GM19240 (cell line): ENCODE measurements at regions not wholly inside any gene's neighbourhood (a gene's known extent, or its start where the extent isn't known, plus 50 kb on each side); places are given as distances from the start of the nearest gene placed in this dataset.

ENCODE experiments used
- DNase-seq: peaks from one replicate; pipeline ENCODE4 v3.0.0; 2011; ENCODE audit warnings: low spot score; ENCODE audit not compliant: insufficient read length

GRCh38 chr6:148653138-148653776 is 93.6 kb upstream of the UST start:
- DNase-seq, result no peak

GRCh38 chr6:148657048-148657447 is 89.8 kb upstream of the UST start:
- DNase-seq, result no peak

DNA sequence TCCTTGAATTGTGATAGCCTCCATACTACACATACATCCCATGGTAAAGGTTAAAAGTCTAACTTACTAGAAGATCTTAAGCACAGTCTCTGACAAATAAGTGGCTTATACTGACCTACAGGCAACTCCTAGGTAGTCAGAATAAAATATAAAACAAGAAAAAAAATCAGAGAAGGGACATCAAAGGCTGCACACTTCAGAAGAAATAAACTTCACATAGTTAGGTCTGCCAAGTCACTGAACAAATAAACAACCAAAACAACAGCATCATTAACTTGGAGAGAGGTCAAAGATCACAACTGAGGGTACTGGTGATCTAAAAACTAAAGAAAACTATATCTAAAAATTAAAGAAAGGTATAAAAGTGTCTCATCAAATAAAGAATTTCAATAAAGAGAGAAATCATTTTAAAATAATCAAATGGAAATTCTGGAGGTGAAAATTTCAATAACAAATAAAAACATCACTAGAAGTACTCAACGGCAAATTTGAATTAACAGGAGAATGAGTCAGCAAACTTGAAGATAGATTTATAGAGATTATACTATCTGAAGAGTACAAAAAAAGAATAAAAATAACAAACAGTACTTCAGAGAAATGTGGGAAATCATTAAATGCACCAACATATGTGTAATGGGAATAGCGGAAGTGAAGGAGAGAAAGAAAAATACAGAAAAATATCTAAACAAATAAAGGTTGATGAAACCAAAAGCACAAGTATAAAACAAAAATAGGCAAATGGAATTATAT is 88.0 kb upstream of the UST start:
- DNase-seq, result no peak

GRCh38 chr6:148667395-148667794 is 79.4 kb upstream of the UST start:
- no peak for DNase-seq

GRCh38 chr6:148671085-148671484 is 75.7 kb upstream of the UST start:
- DNase-seq, result no peak

GRCh38 chr6:148671952-148672351 is 74.9 kb upstream of the UST start:
- no peak for DNase-seq

DNA sequence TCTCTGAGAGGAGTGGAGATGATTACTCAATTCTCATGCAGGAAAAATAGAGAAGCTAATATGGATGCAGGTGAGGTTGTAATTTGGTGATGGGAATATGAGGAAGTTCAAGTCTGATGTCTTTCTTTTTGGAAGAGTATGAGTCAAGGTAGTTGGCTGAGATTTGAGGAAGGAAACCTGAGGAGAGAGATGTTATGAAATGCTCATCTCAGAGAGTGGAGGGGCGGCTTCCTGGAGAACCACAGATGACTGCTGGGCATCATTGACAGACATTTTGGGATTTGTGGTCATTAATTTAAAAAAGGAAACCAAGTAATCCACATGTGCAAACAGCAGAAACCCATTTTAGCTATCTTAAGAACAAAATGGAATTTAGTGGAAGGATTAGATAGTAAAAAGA is 72.5 kb upstream of the UST start:
- DNase-seq, result no peak

GRCh38 chr6:148677594-148678476 is 69.0 kb upstream of the UST start:
- no peak for DNase-seq

DNA sequence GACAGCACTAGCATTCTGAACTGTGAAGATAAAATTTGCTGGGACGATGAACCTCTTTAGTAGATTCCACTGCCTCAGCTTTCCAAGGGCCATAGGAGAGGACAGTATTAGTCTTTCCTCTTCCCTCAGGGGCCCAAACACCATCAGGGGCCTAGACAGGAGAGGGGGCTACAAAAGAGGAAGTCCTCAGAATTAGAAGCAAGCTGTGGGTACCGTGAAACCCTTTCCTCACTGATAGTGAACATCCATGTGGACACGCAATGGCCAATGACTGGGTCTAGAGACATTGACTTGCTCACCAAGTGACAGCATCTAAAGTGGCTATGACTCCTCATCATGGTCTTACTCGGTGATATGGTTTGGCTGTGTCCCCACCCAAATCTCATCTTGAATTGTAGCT is 68.1 kb upstream of the UST start:
- no peak for DNase-seq

- no peak for DNase-seq
Measured at GRCh38 chr6:148681666-148682065, 65.2 kb upstream of the UST start.

DNA sequence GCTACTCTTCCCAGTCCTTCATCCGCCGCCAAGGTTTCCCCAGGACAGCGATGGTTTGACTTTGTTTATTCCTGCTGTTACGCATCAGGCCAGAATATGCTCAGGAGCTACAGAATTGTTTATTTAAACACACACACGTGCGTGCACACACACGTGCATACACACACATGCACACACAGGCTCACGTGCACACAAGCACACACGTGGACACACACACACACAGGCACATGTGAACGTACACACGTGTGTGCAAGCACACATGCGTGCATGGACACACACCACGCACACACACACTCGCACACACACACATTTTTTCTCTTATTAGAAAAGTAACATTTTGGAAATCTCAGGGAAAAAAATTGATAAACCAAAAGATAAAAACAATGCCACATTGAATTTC is 64.6 kb upstream of the UST start:
- no peak for DNase-seq

- DNase-seq, result no peak
Measured at GRCh38 chr6:148682990-148683389, 63.8 kb upstream of the UST start.

- no peak for DNase-seq
Measured at GRCh38 chr6:148689168-148689567, 57.7 kb upstream of the UST start.

GRCh38 chr6:148693882-148694484 is 52.8 kb upstream of the UST start:
- no peak for DNase-seq
